ENCODE measurements at regions not wholly inside any gene's neighbourhood (a gene's known extent, or its start where the extent isn't known, plus 50 kb on each side); places are given as distances from the start of the nearest gene placed in this dataset.

DNA sequence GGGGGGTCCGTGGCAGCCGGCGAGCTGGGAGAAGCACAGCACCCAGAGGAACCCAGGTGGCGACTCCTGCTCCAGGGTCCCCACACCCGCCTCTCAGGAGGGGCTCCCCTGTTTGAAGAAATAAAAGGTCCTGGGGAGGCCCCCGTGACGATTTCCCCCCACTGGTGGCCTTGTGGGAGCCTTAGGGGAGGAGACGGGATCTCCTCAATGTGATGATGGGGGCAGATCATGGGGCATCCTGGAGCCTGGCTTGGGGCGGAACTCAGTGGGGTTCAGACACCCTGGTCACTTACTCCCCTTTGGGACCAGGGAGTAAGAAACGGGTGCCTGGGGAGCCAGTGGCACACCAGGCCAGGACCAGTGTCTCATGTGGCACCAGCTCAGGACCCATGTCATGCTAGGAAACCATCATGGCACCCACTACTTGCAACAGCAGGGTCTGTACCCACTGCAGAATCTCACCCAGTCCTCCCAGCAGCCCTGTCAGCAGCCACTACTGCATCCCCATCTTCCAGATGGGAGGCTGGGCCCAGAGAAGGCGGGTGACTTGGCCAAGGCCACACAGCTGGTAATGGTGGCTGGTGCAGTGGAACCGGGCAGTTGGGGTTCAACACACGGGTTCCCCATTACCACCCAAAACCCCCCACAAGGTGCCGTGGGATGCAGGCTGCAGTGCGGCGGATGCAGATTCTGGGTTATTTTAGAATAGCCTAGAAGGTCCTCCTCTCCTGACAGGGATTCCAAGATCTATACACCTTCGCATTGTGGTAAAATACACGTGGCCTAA lies 130.7 kb downstream of the CTTN start:
- FAIRE-seq (no peak), DNase-seq (ENCODE audit: insufficient read length, low spot score) (no peak)
- TF ChIP-seq POLR2A (IDR thresholded peaks at IDR 0.05; ENCODE audit: low read depth, low read length) = no peak

DNA sequence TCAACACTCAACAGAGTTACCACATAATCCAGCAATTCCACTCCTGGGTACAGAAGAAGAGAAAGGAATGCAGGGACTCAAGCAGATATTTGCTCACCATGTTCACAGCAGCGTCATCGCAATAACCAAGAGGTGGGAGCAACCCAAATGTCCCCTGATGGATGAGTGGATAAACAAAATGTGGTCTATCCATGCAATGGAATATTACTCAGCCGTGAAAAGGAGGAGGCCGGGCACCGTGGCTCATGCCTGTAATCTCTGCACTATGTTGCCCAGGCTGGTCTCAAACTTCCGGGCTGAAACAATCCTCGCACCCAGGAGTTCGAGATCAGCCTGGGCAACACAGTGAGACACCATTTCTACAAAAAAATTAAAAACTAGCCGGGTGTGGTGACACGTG lies 131.7 kb downstream of the CTTN start:
- no peak for FAIRE-seq
- TF ChIP-seq POLR2A (IDR thresholded peaks at IDR 0.05; ENCODE audit: low read depth, low read length) = no peak
- no peak for DNase-seq (ENCODE audit: insufficient read length, low spot score)

DNA sequence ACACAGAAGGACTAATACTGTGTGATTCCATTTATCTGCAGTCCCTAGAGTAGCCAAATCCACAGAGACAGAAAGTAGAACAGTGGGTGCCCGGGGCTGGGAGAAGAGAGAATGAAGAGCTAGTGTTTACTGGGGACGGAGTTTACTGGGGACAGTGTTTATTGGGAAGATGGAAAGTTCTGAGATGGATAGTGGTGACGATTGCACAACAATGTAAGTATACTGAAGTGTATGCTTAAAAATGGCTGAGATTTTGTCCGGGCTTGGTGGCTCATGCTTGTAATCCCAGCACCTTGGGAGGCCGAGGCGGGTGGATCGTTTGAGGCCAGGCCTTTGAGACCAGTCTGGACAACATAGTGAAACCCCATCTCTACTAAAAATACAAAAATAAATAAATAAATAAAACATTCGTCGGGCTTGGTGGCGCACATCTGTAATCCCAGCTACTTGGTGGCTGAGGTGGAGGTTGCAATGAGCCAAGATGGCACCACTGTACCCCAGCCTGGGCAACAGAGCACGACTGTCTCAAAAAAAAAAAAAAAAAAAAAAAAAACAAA lies 132.4 kb downstream of the CTTN start:
- DNase-seq (ENCODE audit: insufficient read length, low spot score) (no peak), FAIRE-seq (no peak)
- no peak for TF ChIP-seq POLR2A (IDR thresholded peaks at IDR 0.05; ENCODE audit: low read depth, low read length)

DNA sequence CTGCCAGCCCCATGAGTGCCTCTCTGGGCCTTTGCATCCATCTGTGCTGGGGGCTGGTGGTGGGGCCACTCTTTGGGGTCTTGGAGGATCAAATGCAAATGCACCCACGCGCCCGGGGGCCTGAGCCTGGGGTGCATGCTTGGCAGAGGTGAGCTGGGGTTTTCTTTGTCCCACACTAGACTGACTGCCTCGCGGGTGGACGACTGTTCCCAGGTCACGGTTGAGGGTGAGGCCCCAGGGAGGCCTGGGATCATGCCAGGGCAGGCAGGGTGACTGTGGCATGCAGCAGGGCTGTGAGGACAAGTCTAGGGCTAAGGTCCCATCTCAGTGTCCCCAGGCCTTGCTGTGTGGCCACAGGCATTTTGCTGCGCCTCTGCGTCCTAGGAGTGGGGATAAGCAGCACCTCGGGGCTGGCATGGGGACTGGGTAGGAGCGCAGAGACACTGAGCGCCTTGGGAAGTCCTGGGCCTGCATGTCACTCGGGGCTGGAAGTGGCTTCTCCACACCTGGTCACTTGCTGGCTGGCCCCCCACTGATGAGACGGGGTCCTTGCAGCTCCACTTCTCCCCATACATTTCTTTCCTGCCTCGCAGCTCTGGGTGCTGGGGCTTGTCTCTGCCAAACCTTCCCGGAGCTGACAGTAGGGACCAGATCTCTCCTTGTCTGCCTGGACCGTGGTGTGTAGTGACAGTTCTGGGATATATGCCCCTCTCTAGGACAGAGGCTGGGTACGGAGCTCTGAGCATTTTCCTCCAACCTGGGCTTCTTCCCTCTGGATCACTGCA lies 133.1 kb downstream of the CTTN start:
- FAIRE-seq (no peak), DNase-seq (ENCODE audit: insufficient read length, low spot score) (no peak)
- TF ChIP-seq POLR2A (IDR thresholded peaks at IDR 0.05; ENCODE audit: low read depth, low read length) = no peak

DNA sequence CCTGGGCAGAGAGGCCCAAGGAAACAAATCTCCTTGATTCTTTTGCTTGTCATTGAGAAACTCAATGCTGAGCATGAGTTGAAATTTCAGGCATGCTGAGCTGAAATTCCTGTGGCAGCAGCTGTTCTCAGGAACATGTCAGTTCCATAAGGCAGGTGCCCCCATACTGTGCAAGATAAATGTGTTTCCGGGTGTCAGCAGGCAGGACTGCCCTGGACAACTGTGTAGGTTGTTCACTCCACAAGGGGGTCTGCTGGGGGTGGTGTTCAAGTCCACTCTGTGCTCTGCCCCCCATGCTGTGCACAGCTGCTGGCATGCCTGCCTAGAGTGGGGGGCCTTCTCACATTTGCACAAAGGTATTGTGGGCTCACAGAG lies 133.7 kb downstream of the CTTN start:
- DNase-seq (ENCODE audit: insufficient read length, low spot score) = no peak
- TF ChIP-seq POLR2A (IDR thresholded peaks at IDR 0.05; ENCODE audit: low read depth, low read length) = no peak
- FAIRE-seq = no peak

DNA sequence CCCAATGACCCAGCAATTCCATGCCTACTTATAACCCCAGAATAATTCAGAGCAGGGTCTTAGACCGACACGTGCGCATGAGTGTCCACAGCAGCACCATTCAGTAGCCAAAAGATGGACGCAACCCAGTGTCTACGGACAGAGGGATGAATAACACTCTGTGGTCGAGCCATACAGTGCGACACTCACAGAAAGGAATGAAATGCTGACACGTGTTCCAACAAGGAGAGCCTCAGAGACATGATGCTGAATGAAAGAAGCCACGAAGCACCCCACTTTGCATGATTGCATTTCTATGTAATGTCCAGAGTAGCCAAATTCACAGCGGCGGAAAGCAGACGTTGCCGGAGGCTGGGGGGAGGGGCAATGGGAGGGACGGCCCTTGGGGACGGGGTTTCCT lies 134.4 kb downstream of the CTTN start:
- DNase-seq (ENCODE audit: insufficient read length, low spot score) (no peak), FAIRE-seq (no peak)
- no peak for TF ChIP-seq POLR2A (IDR thresholded peaks at IDR 0.05; ENCODE audit: low read depth, low read length)

DNA sequence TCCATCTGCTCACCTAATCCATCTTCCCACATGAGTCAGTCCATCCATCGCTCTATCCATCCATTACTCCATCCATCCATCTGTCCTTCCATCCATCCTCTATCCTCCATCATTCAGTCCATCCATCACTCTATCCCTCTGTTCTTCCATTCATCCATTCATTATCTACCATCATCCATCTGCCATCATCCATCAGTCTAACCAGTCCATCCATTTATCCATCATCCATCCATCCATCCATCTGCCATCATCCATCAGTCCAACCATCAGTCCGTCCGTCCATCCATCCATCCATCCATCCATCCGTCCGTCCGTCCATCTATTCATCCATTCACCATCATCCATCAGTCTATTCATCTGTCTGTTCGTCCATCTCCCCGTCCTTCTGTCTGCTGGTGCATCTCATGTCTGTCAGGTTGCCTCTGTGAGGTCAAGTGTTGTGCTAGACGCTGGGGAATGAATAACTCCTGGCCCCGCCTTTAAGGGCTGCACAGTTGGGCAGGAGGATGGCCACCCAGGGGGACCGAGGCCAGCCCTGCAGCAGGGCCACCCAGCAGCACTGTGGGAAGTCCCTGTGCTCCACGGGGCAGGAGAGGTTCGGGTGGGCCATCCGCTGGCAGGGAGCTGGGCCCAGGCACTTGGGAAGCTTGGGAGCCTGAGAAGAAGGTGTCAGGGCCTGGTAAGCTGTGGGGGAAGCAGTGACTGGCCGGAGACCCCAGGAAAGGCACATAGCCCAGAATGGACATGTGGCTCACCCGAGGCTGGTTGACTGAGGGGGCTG lies 137.1 kb downstream of the CTTN start:
- FAIRE-seq (no peak), DNase-seq (ENCODE audit: insufficient read length, low spot score) (no peak)
- no peak for TF ChIP-seq POLR2A (IDR thresholded peaks at IDR 0.05; ENCODE audit: low read depth, low read length)

DNA sequence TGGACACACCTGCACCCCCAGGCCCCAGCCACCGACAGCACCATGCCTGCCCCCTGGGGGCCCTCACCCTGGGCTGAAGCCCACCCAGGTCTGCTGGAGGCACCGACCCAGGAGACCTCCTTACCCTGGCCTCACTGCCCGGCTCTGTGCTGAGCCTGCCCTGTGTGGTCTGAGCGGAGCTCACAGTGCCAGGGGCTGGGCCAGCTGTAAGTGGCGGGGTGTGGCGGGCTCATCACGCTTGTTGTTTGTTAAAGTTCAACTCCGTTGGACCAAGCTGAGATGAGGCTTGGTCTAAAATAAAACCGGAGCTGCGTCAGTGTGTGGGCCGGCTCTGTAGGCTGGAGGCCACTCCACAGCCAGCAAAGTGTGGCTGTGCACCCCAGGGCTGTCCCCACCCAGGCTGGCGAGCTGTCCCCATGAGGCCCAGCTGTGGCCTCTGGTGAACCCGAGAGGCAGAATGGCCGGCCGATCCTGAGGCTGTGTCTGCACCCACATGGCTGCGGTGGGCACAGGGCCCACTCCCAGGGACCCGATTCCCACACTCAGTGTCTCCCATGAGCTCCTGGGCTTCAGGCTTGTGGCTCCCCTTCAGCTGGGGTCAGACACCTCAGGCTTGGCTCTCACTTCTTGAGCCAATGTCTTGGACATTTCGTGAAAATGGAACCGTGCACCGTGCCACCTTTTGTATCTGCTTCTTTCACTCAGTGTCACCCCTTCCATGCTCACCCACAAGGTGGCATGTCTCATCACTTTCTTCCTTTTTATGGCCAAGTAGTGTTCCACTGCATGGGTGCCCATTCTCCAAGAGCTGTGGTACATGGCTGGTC lies 137.9 kb downstream of the CTTN start:
- DNase-seq (ENCODE audit: insufficient read length, low spot score) = no peak
- TF ChIP-seq POLR2A (IDR thresholded peaks at IDR 0.05; ENCODE audit: low read depth, low read length) = no peak
- FAIRE-seq = no peak

DNA sequence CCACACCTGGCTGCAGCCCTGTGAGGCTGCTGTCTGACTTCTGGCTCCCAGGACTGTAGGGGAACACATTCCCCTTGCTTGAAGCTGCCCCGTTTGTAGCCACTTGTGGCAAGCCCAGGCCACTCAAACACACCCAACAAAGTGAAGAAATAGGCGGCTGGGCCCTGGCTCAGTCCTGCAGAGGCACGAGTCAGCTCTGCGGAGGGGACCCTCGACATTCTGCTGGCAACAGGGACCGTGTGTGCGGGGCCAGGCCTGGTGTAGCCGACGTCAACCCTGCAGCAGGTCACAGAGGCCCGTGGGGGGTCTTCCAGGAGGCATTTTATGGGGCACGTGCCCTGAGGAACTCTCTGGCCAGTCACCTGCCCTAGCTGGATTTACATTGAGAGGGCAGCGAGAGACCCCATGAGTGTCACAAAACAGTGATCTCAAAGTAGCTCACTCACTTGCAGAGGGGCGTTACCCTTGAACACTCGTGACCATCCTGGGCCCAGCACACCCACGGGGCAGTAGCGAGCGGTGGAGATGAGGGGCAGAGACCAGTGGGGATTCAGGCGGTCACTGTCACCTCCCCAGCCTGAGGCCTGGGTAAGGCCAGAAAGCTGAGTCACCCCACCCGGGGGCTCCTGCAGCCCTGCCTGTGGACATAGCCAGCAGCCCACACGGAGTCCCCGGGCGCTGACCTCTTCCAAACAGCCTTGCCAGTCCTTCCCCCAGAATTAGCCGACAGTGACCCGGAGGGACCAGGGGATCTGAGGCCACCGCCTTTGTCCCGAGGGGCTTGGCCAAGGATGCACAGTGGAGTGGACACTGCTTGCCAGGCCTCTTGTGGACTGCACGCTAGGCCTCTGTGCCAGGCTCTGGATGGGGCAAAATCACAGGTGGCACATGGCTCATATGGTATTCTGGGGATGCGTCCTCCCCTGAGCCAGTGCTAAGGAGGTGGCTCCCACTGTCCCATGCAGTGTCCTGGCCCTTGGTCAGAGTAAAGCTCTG lies 139.5 kb downstream of the CTTN start:
- no peak for DNase-seq (ENCODE audit: insufficient read length, low spot score)
- FAIRE-seq = no peak
- TF ChIP-seq POLR2A (IDR thresholded peaks at IDR 0.05; ENCODE audit: low read depth, low read length) = no peak

DNA sequence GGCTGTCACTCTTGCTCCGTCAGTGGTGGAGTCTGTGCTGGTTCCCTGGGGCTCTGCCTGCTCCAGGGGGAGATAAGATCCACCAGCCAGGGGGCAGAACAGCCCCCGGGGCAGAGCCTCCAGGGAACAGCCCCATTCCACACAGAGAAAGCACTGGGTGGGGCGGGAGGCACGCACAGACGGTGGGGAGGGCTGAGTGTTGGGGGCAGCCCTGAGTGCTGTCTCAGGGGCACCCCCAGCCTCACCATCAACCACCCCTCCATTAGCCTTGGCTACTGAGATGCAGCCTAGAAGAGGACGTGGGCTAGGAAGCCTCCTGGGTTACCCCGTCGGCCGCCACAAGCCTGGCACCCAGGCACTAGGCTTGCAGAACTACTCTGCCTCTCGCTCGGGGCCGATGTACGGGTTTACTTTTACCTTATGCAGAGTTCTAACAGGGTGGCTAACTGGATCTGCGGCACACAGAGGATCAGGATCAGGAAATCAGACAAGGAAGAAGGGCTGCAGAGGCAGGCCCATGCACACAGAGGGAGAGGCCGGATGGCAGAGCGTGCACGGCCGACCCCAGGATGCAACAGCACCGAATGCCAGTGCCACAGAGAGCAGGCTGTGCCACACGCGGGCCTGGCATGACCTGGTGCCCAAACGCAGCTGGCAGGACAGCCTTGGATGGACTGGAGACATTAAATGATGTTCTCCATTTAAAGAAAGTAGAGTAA lies 140.5 kb downstream of the CTTN start:
- no peak for TF ChIP-seq POLR2A (IDR thresholded peaks at IDR 0.05; ENCODE audit: low read depth, low read length)
- no peak for FAIRE-seq
- no peak for DNase-seq (ENCODE audit: insufficient read length, low spot score)

DNA sequence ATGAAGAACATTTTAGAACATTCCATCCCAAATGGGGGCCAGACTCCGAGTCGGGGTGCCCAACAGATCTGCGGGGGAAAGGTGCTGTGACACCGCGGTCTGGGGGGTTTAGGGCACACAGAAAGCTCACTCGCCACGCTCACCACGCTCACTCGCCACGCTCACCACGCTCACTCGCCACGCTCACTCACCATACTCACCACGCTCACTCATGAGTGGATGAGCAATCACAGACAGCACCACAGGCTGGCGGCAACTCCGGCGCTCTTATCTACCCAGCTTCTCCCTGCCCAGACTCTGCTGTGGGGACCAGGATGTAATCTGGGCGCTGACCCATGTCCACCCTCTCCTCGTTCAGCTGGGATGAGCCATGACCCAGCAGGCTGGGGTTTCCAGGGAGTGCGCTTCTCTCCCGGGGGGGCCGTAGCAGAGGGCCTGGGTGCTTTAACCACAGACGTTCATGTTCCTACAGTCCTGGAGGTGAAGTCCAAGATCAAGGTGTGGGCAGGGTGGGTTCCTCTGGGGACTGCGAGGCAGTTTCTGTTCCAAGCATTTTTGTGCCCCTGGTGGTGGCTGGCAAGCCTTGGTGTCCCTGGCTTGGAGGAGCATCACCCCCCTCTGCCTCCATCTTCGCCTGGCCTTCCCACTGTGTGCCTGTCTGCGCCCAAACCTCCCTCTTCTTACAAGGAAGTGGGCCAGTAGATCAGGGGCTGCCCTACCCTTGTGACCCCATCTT lies 141.2 kb downstream of the CTTN start:
- no peak for TF ChIP-seq POLR2A (IDR thresholded peaks at IDR 0.05; ENCODE audit: low read depth, low read length)
- FAIRE-seq = no peak
- no peak for DNase-seq (ENCODE audit: insufficient read length, low spot score)
